Gastrocnemius medialis (tissue), 4 donors: ENCODE measurements at regions not wholly inside any gene's neighbourhood (a gene's known extent, or its start where the extent isn't known, plus 50 kb on each side); places are given as distances from the start of the nearest gene placed in this dataset.

ENCODE experiments used
- POLR2A ChIP-seq, 2 donors: fragments of 450-650 bp; IDR thresholded peaks; one replicate each; pipeline ENCODE4 v1.6.1; 2017; ENCODE audit warnings: antibody characterized with exemption in 2 of 2, mild to moderate bottlenecking in 2 of 2, moderate library complexity in 2 of 2
- TF ChIP-seq, protein P1 (sequence below), 5 experiments: fragments of 450-650 bp in 3 of 5; fragments of 200-600 bp in 2 of 5; sonication (generic) in 2 of 5; IDR thresholded peaks in 4 of 5; conservative IDR thresholded peaks in 1 of 5; 1 replicate in 4 of 5; 2 replicates in 1 of 5; pipeline ENCODE4 v1.5.1; 2016 to 2019; ENCODE audit warnings: antibody characterized with exemption in 5 of 5, mild to moderate bottlenecking in 3 of 5, moderate library complexity in 3 of 5

DNA sequence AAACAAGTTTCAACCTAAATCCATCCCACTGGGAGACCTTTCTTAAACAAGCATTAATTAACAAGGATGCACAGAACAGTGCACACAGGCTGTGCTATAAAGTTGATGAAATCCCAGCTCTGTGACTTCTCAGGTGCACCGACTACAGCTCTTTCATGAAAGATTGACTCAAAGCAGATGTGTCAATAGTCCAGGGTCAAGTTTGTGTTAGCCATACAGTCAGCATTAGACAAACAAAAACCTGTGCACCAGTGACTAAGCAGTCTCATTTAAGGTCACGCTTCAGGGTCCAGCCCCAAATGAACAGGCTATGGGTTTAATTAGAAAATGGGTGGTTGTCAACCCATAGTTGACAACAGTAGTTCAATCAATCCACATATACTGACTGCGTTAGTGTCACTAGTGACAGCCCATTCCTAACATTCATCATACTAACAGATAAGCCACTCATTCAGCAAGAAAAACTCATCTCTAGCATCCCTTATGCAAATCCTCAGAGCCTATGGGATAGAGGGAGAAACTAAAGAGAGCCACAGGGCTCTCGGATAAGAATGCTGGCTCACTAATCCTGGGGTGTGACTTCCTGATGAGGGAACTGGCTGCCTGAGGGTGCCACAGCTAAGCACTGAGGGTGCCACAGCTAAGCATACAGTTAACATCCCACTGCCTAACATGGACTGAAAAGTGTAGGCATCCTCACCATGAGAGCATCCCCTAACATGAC is 84.1 kb downstream of the WNT5A start:
- TF ChIP-seq, protein P1, sequence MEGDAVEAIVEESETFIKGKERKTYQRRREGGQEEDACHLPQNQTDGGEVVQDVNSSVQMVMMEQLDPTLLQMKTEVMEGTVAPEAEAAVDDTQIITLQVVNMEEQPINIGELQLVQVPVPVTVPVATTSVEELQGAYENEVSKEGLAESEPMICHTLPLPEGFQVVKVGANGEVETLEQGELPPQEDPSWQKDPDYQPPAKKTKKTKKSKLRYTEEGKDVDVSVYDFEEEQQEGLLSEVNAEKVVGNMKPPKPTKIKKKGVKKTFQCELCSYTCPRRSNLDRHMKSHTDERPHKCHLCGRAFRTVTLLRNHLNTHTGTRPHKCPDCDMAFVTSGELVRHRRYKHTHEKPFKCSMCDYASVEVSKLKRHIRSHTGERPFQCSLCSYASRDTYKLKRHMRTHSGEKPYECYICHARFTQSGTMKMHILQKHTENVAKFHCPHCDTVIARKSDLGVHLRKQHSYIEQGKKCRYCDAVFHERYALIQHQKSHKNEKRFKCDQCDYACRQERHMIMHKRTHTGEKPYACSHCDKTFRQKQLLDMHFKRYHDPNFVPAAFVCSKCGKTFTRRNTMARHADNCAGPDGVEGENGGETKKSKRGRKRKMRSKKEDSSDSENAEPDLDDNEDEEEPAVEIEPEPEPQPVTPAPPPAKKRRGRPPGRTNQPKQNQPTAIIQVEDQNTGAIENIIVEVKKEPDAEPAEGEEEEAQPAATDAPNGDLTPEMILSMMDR (IDR thresholded peaks at IDR 0.05 in 4 of 5, conservative IDR thresholded peaks at IDR 0.05 in 1 of 5), result no peak
- TF ChIP-seq POLR2A (IDR thresholded peaks at IDR 0.05), result no peak
